RWPE1 (cell line): ENCODE measurements at regions not wholly inside any gene's neighbourhood (a gene's known extent, or its start where the extent isn't known, plus 50 kb on each side); places are given as distances from the start of the nearest gene placed in this dataset.

Experiments used
- CTCF ChIA-PET: fragments of 350-600 bp; sonication (Branson Sonifier 250); formaldehyde crosslinking; extraction: SDS; loops from one replicate; lab custom pipeline; 2021; lab: Yijun Ruan, JAX
- POLR2A ChIA-PET: fragments of 400-600 bp; formaldehyde crosslinking; extraction: SDS; loops from one replicate; lab custom pipeline; 2020; ENCODE audit warnings: antibody characterized with exemption; ENCODE audit not compliant: low non-redundant PET; lab: Yijun Ruan, JAX
- DNase-seq: peaks from one replicate; pipeline ENCODE4 v3.0.0; 2012; ENCODE audit warnings: low spot score
- H3K27ac ChIP-seq: fragments of 450-650 bp; 2 replicates; pipeline ENCODE4 v1.5.1; 2017
- TF ChIP-seq, protein P1 (sequence below): fragments of 450-650 bp; conservative IDR thresholded peaks from 2 replicates; pipeline ENCODE4 v1.5.1; 2017; ENCODE audit warnings: low read depth, mild to moderate bottlenecking

DNA sequence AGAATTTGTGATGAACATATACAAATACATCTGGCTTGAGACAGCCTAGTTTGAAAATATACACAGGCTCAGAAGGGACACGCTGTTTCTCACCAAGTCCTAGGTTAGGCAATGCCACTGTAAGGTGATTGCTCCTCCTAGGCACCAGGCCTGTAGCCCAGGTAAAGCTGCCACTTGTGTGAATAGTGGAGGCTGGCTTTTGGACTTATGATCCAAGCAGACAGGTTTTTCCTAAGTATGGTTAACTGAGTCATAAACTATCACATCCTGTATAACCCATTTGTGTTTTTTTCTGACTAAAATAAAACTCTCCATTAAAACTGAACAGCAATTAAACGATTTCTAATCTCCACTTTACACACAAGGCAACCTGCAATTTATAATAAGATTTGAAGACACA is 81.0 kb downstream of the SEMA4F start:
- TF ChIP-seq, protein P1, sequence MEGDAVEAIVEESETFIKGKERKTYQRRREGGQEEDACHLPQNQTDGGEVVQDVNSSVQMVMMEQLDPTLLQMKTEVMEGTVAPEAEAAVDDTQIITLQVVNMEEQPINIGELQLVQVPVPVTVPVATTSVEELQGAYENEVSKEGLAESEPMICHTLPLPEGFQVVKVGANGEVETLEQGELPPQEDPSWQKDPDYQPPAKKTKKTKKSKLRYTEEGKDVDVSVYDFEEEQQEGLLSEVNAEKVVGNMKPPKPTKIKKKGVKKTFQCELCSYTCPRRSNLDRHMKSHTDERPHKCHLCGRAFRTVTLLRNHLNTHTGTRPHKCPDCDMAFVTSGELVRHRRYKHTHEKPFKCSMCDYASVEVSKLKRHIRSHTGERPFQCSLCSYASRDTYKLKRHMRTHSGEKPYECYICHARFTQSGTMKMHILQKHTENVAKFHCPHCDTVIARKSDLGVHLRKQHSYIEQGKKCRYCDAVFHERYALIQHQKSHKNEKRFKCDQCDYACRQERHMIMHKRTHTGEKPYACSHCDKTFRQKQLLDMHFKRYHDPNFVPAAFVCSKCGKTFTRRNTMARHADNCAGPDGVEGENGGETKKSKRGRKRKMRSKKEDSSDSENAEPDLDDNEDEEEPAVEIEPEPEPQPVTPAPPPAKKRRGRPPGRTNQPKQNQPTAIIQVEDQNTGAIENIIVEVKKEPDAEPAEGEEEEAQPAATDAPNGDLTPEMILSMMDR = no peak
- ChIA-PET CTCF (interaction anchor here (0.6 to 0.7 kb wide), 3 partner anchors 21 to 310 kb away, joined by 3 read pairs; no protein-coding TSS in a partner anchor), POLR2A (interaction anchor here (0.6 kb wide), 1 partner anchor 253 kb away, joined by 4 read pairs; no protein-coding TSS in a partner anchor)
- no peak overlapping the region for H3K27ac ChIP-seq
- DNase-seq = no peak

DNA sequence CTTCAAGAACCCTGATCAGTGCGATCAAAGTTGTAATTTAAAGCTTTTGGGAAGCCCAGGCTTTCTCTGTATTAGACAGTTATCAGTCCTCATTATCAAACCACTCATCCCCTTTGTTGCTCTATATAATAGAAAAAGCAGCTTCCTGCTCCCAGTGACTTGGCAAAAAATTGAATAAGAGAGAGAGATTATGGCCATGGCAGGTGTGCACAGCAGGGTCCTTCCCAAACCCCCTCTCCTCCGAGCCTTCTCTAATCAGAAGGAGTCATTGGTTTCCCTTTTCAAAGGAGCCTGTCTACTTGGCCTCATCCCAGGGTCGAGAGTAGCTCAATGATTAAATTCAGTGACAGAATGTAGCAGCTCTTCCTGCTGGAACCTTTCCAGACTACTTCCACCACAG is 81.5 kb downstream of the SEMA4F start:
- POLR2A ChIA-PET = interaction anchor here (0.7 kb wide), 1 partner anchor 74 kb away, joined by 3 read pairs; no protein-coding TSS in a partner anchor
- no peak for DNase-seq
- no peak overlapping the region for H3K27ac ChIP-seq
- TF ChIP-seq, protein P1 = no peak
- CTCF ChIA-PET = interaction anchor here (0.6 to 0.7 kb wide), 3 partner anchors 15 to 309 kb away, joined by 3 to 4 read pairs (median 3); no protein-coding TSS in a partner anchor

DNA sequence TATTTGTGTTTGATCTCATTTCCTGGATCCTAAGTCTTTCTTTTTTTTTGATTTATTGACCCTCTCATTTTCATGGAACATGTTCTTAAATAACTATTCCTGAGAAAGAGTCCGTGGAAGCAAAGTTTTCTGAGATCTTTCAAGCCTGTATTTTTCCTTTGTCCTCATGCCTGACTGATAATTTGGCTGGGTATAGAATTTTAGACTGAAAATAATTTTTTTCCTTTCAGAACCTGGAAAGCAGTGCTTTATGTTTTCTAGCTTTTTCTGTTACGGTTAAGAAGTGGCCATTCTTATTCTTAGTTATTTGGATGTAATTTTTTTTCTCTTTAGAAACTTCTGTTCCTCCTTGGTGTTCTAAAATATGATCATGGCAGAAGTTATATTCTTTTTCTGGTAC is 82.5 kb downstream of the SEMA4F start:
- no peak for DNase-seq
- ChIA-PET POLR2A (no interaction called here), CTCF (no interaction called here)
- TF ChIP-seq, protein P1 = no peak
- no peak overlapping the region for H3K27ac ChIP-seq

DNA sequence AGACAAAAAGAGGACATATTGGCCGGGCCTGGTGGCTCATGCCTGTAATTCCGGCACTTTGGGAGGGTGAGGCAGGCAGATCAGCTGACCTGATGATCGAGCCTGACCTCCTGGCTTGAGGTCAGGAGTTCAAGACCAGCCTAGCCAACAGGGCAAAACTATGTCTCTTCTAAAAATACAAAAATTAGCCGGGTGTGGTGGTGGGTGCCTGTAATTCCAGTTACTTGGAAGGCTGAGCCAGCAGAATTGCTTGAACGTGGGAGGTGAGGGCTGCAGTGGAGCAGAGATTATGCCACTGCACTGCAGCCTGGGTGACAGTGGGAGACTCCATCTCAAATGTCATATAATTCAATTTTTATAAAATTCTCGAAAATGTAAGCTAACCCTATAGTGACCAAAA is 84.5 kb downstream of the SEMA4F start:
- peak overlapping the region; percentile 28; the same call in 1 of the 2 replicates for H3K27ac ChIP-seq
- TF ChIP-seq, protein P1 = no peak
- no peak for DNase-seq
- POLR2A ChIA-PET = no interaction called here
- CTCF ChIA-PET = no interaction called here

DNA sequence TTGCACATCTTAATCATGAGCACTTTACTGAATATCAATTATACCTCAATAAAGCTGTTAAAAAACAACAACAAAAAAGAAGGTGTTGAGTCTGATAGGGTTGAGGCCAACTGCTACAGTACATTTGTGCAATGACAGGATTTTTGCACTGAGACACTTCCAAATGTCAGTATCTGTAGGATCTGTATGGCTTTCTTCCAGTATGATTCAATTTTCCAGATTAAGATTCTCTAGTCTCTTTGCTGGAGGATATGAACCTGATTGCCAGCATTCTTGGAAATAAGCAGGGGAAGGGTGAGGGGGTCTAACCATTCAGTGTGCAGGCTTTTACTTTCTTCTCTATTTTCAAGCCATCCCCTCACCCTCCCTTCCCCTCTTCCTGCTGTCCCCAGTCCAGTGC is 85.1 kb downstream of the SEMA4F start:
- H3K27ac ChIP-seq = no peak overlapping the region
- TF ChIP-seq, protein P1 = no peak
- CTCF ChIA-PET = interaction anchor here (0.7 to 0.8 kb wide), 2 partner anchors 38 to 97 kb away, joined by 3 to 4 read pairs; no protein-coding TSS in a partner anchor
- POLR2A ChIA-PET = no interaction called here
- no peak for DNase-seq

DNA sequence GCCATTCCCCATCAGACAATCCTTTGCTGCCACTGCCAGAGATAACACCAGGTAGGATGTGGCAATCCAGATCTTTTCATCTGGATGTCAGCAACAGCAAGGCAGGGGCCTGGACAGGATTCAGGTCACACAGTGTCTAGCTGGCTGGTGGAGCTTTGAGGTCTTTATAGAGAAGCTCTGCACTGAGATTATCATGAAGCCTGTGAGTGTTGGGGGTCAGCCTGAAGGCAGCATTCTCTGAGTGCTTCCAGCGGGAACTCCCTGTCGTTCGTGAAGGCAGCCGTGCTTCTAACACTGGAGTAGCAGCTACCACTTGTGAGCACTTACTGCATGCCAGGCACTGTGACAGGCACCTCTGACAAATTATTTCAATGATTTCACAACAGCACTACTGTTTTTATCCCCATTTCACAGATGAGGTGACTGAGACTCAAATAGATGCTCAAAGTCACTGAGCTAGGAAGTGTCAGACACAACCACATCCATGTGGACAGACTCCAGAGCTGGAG is 85.7 kb downstream of the SEMA4F start:
- CTCF ChIA-PET = interaction anchor here (0.7 to 1.1 kb wide), 3 partner anchors 15 to 97 kb away, joined by 3 to 5 read pairs (median 4); no protein-coding TSS in a partner anchor
- TF ChIP-seq, protein P1 = no peak
- POLR2A ChIA-PET = no interaction called here
- peak overlapping the region; percentile 99 for H3K27ac ChIP-seq
- DNase-seq = no peak
